DND-41 (cell line): ENCODE measurements at regions not wholly inside any gene's neighbourhood (a gene's known extent, or its start where the extent isn't known, plus 50 kb on each side); places are given as distances from the start of the nearest gene placed in this dataset.

Source experiments
- EZH2 ChIP-seq: IDR thresholded peaks from 3 replicates; pipeline ENCODE4 v1.6.1; 2012; ENCODE audit warnings: borderline replicate concordance, low read depth, mild to moderate bottlenecking, moderate library complexity, low read length, inconsistent platforms; ENCODE audit not compliant: severe bottlenecking
- TF ChIP-seq, protein P1 (sequence below): IDR thresholded peaks from 2 replicates; pipeline ENCODE4 v1.5.1; 2012; ENCODE audit warnings: borderline replicate concordance, low read length, moderate library complexity, mild to moderate bottlenecking; ENCODE audit not compliant: poor library complexity, severe bottlenecking; ENCODE audit errors: extremely low read depth

DNA sequence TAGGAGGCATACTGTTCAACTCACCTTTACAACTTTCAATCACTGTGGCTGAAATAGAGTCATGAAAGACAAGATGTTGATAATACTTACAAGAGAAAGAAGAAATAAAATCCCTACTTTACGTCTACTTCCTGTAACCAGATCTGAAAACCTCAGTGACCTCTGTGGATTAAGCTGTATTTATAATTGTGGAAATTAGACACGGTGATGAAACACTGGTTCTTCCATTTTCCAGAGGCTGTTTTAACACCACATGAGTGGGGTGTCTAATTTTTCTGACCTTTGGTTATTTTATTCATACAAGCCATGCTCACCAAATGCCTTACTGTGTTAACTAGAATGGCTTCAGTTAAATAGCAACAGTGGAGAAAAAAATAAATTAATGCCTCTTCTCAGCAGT lies 58.5 kb upstream of the HIVEP1 start:
- TF ChIP-seq, protein P1, sequence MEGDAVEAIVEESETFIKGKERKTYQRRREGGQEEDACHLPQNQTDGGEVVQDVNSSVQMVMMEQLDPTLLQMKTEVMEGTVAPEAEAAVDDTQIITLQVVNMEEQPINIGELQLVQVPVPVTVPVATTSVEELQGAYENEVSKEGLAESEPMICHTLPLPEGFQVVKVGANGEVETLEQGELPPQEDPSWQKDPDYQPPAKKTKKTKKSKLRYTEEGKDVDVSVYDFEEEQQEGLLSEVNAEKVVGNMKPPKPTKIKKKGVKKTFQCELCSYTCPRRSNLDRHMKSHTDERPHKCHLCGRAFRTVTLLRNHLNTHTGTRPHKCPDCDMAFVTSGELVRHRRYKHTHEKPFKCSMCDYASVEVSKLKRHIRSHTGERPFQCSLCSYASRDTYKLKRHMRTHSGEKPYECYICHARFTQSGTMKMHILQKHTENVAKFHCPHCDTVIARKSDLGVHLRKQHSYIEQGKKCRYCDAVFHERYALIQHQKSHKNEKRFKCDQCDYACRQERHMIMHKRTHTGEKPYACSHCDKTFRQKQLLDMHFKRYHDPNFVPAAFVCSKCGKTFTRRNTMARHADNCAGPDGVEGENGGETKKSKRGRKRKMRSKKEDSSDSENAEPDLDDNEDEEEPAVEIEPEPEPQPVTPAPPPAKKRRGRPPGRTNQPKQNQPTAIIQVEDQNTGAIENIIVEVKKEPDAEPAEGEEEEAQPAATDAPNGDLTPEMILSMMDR = no peak
- TF ChIP-seq EZH2 = no peak
